GM19351 (cell line): ENCODE measurements at regions not wholly inside any gene's neighbourhood (a gene's known extent, or its start where the extent isn't known, plus 50 kb on each side); places are given as distances from the start of the nearest gene placed in this dataset.
A peak's percentile ranks its signal among the peaks of the same experiment; 100 is the strongest.

Source experiments
- ATAC-seq: cut with Tn5 transposase; IDR thresholded peaks from one replicate; pipeline ENCODE4 v1.9.1; 2021; ENCODE audit warnings: mild to moderate bottlenecking, moderate library complexity; ENCODE audit not compliant: unreplicated experiment

- ATAC-seq, result no peak
These were observed 53.3 kb downstream of the C7orf25 start for GRCh38 chr7:42858570-42858969.

DNA sequence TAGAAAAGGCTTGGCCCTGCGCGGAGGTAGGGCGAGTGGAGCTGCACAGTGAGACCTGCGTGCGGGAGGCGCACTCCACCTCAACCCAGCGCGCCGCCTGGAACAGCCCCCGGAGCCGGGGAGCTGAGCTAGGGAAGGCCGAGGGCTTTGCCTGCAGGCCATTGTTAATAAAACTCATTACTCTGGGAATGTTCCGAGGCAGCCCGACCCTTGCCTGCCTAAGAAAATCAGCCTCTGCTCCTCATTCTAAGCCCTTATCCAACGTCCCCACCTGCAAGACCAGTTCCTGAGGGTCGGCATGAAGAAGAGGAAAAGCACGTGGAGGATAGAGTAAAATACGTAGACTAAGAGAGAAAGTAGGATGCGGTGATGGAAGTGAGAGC, 55.3 kb downstream of the C7orf25 start:
- ATAC-seq, result no peak

- ATAC-seq, result no peak
These were observed 57.2 kb downstream of the C7orf25 start for GRCh38 chr7:42854571-42855118.

GRCh38 chr7:42852531-42852930, 59.3 kb downstream of the C7orf25 start:
- ATAC-seq, result no peak

DNA sequence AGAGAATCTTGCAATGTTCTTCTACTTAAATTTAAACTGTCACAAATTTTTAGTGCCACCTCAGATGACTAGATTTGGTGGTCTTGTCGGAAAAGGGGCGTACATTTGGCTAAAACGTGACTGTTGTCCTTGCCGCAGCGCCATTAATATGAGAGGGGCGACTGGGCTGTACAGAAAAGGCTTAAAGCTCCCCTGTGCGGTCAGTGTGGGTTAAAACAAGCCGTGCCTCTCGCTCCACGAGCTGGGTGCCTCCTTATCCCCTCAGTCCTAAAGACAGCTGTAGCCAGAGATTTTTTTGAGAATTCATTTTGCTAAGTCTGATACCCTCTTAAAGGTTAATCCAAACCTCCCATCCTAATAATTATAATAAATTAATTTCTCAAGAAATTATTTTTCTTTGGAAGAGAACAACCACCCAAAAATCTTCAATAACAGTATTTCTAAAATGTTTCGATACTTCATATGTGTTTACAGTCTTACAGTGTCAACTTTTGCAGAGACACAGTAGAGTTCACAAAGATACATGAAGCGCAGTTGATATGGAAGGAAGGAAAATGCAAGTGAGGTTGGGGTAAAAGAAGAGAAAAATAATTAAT, 68.6 kb downstream of the C7orf25 start:
- peak; percentile 77 for ATAC-seq

GRCh38 chr7:42834676-42835075, 77.2 kb downstream of the C7orf25 start:
- ATAC-seq, result no peak

GRCh38 chr7:42833411-42833810, 78.5 kb downstream of the C7orf25 start:
- no peak for ATAC-seq

GRCh38 chr7:42832667-42833066, 79.2 kb downstream of the C7orf25 start:
- no peak for ATAC-seq

- no peak for ATAC-seq
These were observed 80.0 kb downstream of the C7orf25 start for GRCh38 chr7:42831718-42832522.

DNA sequence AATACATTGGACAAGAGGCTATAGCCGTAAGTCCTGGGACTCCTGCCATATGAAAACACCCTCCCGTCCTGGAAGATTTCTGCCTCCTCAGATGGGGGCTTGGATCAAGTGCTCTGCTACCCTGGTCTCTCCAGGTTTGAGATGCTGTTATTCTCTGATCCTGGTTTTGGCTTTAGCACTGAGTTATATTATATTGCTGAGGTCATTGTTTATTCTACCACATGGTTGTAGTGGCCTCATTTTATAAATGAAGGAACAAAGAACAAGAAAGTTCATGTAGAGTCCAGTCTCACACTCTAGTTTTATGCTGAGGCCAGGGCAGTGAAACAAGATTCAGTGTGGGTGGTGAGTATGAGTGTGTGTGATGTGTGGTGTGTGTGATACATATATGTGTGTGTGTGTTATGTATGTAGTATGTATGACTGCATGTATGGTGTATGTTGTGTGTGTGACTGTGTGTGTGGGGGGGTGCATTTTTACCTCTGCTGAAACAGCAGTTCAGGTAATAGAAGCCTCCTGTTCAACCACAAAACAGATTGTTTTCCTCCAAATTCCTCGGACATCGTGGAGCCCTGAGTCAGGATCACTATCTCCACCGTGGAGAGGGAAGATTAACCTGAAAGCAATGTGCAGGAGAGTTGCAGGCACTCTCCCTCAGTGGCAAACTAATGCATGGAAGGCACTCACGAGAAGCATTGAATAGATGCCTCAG, 80.7 kb downstream of the C7orf25 start:
- no peak for ATAC-seq

DNA sequence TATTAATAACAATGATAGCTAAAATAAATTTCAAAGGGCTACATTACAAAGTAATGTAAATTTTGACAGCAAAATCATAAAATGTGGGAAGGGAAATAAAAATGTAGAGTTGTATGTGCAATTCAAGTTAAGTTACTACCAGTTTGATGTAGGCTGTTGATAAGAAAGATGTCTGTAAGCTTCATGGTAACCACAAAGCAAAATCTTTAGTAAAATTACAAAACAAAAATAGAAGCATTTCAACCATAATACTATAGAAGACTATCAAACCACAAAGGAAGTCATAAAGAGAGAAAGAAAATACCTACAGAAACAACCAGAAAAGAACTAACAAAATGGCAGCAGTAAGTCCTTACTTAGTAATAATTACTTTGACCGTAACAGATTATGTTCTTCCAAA, 99.1 kb downstream of the C7orf25 start:
- ATAC-seq, result no peak

- ATAC-seq, result no peak
These were observed 106.3 kb downstream of the C7orf25 start for GRCh38 chr7:42805601-42806000.

DNA sequence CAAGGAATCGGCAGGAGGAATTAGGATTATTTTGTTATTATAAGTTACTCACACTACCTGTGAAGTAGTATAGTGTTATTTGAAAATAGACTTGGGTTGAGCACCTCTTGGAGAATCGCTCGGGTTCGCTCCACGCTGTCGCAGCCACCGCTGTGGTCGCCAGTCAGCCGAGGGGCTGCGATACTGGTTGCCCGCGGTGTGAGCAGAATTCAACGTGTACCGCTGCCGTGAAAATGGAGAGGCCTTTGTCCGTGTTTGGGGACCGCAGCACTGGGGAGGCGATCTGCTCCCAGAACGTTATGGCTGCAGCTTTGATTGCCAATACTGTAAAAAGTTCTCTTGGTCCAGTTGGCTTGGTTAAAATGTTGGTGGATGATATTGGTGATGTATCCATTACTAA, 117.2 kb downstream of the C7orf25 start:
- no peak for ATAC-seq

- ATAC-seq, result no peak
These were observed 119.0 kb downstream of the C7orf25 start for GRCh38 chr7:42792841-42793240.

- ATAC-seq, result no peak
These were observed 121.7 kb downstream of the C7orf25 start for GRCh38 chr7:42790196-42790595.

- no peak for ATAC-seq
These were observed 137.4 kb downstream of the C7orf25 start for GRCh38 chr7:42774436-42774835.

- no peak for ATAC-seq
These were observed 141.8 kb downstream of the C7orf25 start for GRCh38 chr7:42770114-42770513.

- no peak for ATAC-seq
These were observed 143.8 kb downstream of the C7orf25 start for GRCh38 chr7:42768045-42768444.

DNA sequence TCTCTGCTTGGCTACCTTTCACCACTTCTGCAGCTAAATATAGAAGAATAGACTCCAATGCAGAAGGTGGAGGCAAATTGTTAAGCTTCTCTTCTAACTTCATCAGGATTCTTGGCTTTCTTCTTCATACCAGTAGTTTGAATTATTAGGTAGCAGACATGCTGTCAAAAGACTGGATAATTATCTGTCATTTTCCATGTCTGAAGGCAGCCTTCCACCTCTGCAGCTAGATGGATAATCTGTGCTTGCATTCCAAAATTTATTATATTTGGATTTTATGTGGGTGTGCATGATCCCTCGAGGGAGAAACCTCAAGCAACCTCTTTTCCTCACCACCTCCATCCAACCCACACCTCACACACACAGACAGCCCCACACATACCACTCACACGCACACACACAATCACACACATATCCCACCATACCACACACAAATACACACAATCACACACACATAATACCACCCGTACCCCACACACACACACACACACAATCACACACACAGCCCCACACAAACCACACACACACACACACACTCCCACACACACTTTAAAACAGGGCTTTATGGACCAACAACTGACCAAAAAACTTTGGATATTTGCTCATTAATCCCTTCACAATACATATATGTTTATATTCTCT, 145.0 kb downstream of the C7orf25 start:
- no peak for ATAC-seq

GRCh38 chr7:42765931-42766330, 145.9 kb downstream of the C7orf25 start:
- ATAC-seq, result no peak

- no peak for ATAC-seq
These were observed 148.7 kb downstream of the C7orf25 start for GRCh38 chr7:42763137-42763551.
